GM18861 (cell line): ENCODE measurements at regions not wholly inside any gene's neighbourhood (a gene's known extent, or its start where the extent isn't known, plus 50 kb on each side); places are given as distances from the start of the nearest gene placed in this dataset.

Source experiments
- ATAC-seq: cut with Tn5 transposase; IDR thresholded peaks from one replicate; pipeline ENCODE4 v1.9.1; 2021; ENCODE audit not compliant: unreplicated experiment

- no peak for ATAC-seq
Measured at GRCh38 chr5:106921567-106921966, 749.2 kb downstream of the EFNA5 start.

GRCh38 chr5:106910486-106910885 is 760.3 kb downstream of the EFNA5 start:
- ATAC-seq = no peak

- ATAC-seq = no peak
Measured at GRCh38 chr5:106909716-106910115, 761.0 kb downstream of the EFNA5 start.

DNA sequence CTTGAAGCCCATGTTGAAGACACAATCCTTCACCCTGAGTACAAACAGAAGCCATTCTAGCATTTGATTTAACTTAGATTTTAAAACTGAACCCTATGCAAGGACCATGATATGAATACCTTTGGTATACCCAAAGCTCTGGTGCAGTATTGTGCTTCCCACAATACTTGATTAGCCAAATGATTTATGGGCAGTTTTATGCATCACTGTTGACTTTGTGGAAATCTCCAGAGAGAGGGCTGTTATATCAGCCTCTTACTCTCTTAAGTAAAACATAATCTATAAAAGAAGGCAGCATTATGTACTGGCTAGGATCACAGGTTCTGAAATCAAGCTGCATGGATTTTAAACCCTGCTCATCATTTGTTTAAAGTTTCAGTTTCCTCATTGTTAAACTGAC is 762.8 kb downstream of the EFNA5 start:
- ATAC-seq = no peak

- no peak for ATAC-seq
Measured at GRCh38 chr5:106906199-106906598, 764.5 kb downstream of the EFNA5 start.

- no peak for ATAC-seq
Measured at GRCh38 chr5:106894964-106895363, 775.8 kb downstream of the EFNA5 start.

GRCh38 chr5:106882035-106882434 is 788.7 kb downstream of the EFNA5 start:
- ATAC-seq = no peak

DNA sequence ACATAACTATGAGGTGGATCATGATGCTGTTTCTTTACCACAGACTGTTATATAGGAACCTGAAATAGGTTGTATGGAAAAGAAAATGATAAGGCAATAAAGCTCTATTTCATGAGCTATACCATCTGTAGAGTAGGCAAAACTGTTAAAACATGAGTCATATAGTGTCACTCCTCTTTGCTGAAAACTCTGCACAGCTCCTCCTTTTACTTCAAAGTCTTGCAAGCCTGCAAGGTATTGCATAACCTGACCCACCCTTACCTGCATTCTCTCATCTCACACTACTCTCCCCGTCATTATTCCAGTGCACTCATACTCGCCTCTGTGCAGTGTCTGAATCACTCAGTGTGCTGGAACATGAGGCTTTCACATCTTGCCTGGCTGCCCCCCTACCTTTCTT is 790.1 kb downstream of the EFNA5 start:
- ATAC-seq = no peak

- ATAC-seq = no peak
Measured at GRCh38 chr5:106877881-106878280, 792.9 kb downstream of the EFNA5 start.

GRCh38 chr5:106876665-106877194 is 794.0 kb downstream of the EFNA5 start:
- no peak for ATAC-seq

GRCh38 chr5:106876298-106876622 is 794.5 kb downstream of the EFNA5 start:
- ATAC-seq = no peak

DNA sequence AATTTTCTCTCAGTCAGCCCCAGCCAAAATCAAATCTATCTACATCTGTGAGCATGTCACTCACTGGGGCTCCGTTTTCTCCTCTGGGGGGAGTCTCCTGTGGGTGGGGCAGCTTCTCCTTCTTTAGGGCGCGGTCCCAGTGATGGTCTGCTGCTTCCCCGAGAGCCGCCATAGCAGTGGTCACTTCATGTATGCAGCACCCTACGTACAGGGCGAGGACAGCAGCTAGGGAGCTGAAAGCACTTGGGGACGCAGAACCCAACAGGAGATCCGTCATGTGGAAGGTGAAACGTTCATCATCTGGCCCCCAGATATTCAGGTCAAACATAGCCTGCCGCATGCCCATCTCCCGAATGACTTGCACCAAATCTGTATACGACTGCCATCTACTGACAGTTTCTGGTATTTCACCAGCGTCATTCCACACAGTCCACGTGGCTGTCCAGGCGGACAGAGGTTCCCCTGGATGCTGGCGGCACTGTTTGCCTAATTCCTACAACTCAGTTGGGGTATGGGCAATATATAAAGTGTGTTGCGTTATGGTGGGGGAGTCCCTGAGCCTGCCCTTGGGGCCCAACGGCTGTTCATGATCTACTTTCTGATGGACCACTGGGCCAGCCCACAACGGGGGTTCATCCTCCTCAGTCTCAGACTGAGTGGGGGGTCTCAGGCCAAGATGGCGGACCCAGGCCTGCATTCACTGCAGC is 795.0 kb downstream of the EFNA5 start:
- peak; percentile 48 for ATAC-seq

- no peak for ATAC-seq
Measured at GRCh38 chr5:106874974-106875373, 795.8 kb downstream of the EFNA5 start.

- no peak for ATAC-seq
Measured at GRCh38 chr5:106874531-106874930, 796.2 kb downstream of the EFNA5 start.

- no peak for ATAC-seq
Measured at GRCh38 chr5:106873568-106873967, 797.2 kb downstream of the EFNA5 start.

- ATAC-seq = no peak
Measured at GRCh38 chr5:106865279-106865678, 805.5 kb downstream of the EFNA5 start.

- ATAC-seq = no peak
Measured at GRCh38 chr5:106862450-106863193, 808.1 kb downstream of the EFNA5 start.

GRCh38 chr5:106860398-106861044 is 810.2 kb downstream of the EFNA5 start:
- ATAC-seq = peak; percentile 73

DNA sequence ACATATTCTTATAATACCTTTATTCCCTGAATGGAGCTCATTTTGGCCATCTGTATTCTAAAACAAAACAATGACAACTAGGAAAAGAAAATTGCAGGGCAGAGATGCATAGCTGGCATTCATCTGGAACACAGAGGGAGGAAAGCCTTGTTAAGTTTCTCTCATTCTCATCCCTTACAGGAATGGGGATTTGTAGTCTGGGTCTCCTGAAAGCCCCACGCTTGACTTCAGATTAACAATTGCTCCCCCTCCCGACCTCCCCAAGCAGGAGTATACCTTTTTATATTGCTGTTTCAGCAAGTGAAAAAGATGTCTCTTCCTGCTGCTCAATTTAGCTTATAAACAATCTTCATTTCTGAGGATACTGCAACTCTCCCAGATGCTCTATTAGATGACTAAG is 812.1 kb downstream of the EFNA5 start:
- no peak for ATAC-seq

GRCh38 chr5:106854922-106855321 is 815.8 kb downstream of the EFNA5 start:
- ATAC-seq = no peak

- ATAC-seq = no peak
Measured at GRCh38 chr5:106854105-106854687, 816.5 kb downstream of the EFNA5 start.

DNA sequence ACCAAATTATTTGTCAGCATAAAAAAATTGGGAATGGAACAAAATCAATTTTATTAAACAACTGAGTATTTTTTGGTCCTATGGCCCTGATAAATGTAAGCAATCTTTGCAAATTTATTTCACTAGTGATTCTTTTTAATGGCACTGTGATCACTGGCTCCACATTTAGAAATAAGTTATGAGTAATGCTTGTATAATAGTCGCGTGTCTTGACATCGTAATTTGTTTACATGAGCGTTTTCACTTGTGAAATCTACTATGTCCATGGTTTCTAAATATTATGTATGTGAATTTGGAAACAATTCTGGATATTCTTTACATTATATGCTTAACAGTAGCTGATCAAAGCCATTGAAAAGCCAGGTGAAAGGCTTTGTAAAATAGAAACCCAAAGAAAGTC is 817.5 kb downstream of the EFNA5 start:
- ATAC-seq = no peak
